ENCODE measurements at regions not wholly inside any gene's neighbourhood (a gene's known extent, or its start where the extent isn't known, plus 50 kb on each side); places are given as distances from the start of the nearest gene placed in this dataset.
"Not testable (repeated sequence)": the region's sequence is repeated elsewhere in the genome, so short reads cannot be mapped to it uniquely, and the experiment has no call there.

- DNase-seq (ENCODE audit: low read depth): no peak
These were observed 183.4 kb downstream of the OR4M2 start for GRCh38 chr15:22263738-22264137.

GRCh38 chr15:22264272-22264671 lies 183.9 kb downstream of the OR4M2 start:
- DNase-seq (ENCODE audit: low read depth): not testable (repeated sequence)

DNA sequence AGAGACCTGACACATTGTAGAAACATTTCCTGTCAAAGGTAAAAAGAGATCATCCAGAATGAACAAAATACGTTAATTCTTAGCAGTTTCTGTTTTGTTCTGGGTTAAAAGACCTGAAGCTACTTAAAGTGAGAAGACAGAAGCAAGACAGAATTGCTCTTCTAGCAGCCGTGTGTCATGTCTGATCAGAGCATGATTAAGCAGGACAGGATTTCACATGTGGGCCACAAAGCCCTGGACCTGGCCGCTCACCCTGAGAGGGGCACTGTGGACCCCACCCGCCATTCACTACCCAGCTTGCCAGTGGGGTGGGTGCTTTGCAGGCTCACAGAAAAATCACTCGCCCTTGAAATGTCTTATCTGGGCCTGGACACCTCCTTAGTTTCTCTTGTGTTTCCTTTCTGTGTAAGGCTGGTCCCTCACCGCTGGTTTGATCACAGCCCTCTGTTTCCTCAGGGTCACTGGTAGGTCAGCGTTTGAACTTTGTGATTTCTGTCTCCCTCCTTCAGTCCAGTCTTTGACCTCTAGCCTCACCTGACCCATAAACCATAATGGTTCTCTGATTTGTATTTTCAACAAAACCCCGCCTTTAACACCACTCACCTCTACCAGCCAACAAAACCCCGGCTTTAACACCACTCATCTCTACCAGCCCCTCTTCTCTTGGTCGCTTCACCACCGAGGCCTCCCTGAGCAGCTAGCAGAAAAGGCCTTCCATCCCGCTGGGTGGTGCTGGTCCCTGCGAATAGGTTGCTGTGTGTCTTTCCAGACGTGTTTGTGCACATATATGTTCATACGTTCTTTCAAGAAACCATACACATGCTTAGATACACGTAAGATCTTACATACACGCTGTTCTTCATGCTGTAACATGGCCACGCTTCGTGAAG lies 185.0 kb downstream of the OR4M2 start:
- no peak for DNase-seq (ENCODE audit: low read depth)

DNA sequence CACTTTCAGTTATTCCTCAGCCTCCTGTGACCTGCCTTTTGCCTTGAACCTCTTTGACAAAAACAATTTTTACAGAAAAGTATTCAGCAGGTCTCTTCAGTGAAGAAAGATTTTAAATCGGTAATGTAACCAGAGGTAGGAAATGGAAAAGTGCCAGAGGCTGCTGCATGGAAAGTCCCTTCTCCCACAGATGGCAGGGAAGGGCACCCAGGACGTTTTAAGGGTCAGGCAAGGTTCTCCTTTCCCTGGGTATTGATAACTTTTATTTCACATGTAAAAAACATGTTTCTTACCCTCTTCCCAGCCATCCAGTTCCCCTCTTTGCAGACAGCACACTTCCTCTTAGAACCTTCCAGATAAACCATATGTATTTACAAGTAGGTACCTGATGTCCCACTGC lies 185.6 kb downstream of the OR4M2 start:
- DNase-seq (ENCODE audit: low read depth): no peak

DNA sequence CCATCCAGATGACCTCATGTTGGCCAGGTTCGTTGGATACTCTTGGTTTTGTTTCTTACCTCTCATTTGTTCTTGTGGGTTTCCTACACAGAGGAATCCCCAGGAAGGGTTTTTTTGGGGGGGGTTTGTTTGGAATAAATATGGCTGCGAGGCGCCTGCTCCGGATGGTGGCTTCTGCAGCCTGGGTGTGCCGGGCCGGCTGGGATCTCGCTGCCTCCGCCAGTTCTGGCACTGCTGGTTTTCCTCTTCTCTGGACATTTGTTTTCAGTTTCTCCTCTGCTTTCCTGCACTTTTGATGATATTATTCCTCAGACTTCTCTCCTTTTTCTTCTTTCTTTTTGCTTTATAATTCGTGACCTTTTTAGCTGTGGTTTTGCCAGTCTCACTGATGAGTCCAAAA lies 187.4 kb downstream of the OR4M2 start:
- DNase-seq (ENCODE audit: low read depth): no peak

GRCh38 chr15:22268201-22268600 lies 187.9 kb downstream of the OR4M2 start:
- not testable (repeated sequence) for DNase-seq (ENCODE audit: low read depth)

- DNase-seq (ENCODE audit: low read depth): not testable (repeated sequence)
These were observed 188.3 kb downstream of the OR4M2 start for GRCh38 chr15:22268654-22269053.

DNA sequence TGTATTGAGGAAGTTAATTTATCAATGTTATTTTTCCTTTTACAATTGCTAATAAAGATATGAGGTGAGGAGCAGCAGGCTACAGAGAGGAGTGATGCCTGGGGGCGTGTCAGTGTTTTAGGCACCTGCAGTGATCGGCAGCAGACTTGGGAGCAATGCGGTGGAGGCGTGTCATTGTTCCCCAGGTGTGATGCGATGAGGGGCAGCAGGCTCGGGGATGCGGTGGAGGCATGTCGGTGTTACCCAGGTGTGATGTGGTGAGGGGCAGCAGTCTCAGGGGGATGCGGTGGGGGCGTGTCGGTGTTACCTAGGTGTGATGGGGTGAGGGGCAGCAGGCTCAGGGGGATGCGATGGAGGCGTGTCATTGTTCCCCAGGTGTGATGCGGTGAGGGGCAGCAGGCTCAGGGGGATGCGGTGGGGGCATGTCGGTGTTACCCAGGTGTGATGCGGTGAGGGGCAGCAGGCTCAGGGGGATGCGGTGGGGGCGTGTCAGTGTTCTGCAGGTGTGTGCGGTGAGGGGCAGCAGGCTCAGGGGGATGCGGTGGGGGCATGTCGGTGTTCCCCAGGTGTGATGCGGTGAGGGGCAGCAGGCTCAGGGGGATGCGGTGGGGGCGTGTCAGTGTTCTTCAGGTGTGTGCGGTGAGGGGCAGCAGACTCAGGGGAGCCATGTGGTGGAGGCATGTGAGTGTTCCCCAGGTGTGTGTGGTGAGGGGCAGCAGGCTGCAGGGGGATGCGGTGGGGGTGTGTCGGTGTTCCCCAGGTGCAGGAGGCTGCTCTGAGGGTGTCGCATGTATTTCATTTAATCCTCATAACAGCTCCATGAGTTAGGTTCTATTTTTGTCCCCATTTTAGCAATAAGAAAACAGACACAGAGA lies 186.2 kb upstream of the GOLGA6L22 start:
- not testable (repeated sequence) for DNase-seq (ENCODE audit: low read depth)

- not testable (repeated sequence) for DNase-seq (ENCODE audit: low read depth)
These were observed 185.5 kb upstream of the GOLGA6L22 start for GRCh38 chr15:22273185-22273584.

- not testable (repeated sequence) for DNase-seq (ENCODE audit: low read depth)
These were observed 184.3 kb upstream of the GOLGA6L22 start for GRCh38 chr15:22274376-22274775.

DNA sequence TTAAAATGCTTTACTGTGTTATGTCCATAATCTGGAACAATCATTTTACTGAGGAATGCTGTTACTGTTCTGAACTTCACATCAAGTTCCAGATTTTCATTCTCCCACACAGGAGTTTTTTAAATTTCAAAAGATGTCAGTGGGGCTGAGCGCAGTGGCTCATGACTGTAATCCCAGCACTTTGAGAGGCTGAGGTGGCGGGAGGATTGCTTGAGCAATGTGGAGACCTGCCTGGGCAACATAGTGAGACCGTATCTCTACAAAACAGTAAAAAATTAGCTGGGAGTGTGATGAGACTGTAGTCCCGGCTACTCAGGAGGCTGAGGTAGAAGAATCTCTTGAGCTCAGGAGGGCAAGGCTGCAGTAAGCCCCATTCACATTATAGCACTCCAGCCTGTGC lies 177.9 kb upstream of the GOLGA6L22 start:
- not testable (repeated sequence) for DNase-seq (ENCODE audit: low read depth)

GRCh38 chr15:22282794-22283533 lies 175.7 kb upstream of the GOLGA6L22 start:
- not testable (repeated sequence) for DNase-seq (ENCODE audit: low read depth)

- not testable (repeated sequence) for DNase-seq (ENCODE audit: low read depth)
These were observed 173.8 kb upstream of the GOLGA6L22 start for GRCh38 chr15:22284795-22285420.

DNA sequence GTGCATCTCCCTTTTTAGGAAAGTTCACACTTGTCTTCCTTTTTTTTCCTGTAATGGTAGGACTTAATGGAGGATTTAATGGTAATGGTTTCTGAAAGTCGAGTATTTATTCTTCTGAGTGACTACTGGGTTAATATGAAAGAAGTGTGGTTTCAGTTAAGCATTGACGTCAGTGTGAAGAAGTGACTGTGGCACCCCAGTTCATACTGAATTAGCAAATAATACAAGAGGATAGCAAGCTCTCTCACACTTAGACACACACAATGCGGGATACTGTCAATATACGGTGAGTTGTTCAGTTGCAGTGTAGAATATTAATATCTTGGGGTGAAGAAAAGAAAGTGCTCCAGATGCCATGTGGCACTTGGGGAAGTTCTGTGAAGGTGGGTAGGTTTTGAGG lies 167.6 kb upstream of the GOLGA6L22 start:
- DNase-seq (ENCODE audit: low read depth): not testable (repeated sequence)

GRCh38 chr15:22303112-22303511 lies 155.6 kb upstream of the GOLGA6L22 start:
- DNase-seq (ENCODE audit: low read depth): not testable (repeated sequence)

All from stromal cell of bone marrow (primary cell).